Right ventricle myocardium inferior (tissue), 1 donor: ENCODE measurements at regions not wholly inside any gene's neighbourhood (a gene's known extent, or its start where the extent isn't known, plus 50 kb on each side); places are given as distances from the start of the nearest gene placed in this dataset.

Experiments
- ATAC-seq: fragments of 200-7000 bp; cut with Tn5 transposase; one replicate; pipeline ENCODE4 v1.9.1; 2020; ENCODE audit warnings: mild to moderate bottlenecking, moderate library complexity
- DNase-seq: peaks from one replicate; pipeline ENCODE4 v3.0.0; 2021; ENCODE audit errors: missing footprints
- intact Hi-C: fragments of 100-400 bp; cut with DNase I; formaldehyde crosslinking; loops from one replicate; pipeline ENCODE4 v1.11.0; 2022
- donor health status: DM: no; HTN: yes; CAD: no; lungs with severe emphysema.

- intact Hi-C loops: loop anchor here (2.0 kb wide), 1 partner anchor 204 kb away; no protein-coding TSS in a partner anchor
Measured at GRCh38 chr9:99358668-99359067, 136.6 kb downstream of the SEC61B start.

GRCh38 chr9:99359336-99359735, 137.3 kb downstream of the SEC61B start:
- DNase-seq (no peak), ATAC-seq (no peak)
- intact Hi-C loops: loop anchor here (2.0 kb wide), 1 partner anchor 203 kb away; no protein-coding TSS in a partner anchor

More at GRCh38 chr9:99358668-99359067, 136.6 kb downstream of the SEC61B start:
- peak; percentile 64 for ATAC-seq
- DNase-seq: no peak

DNA sequence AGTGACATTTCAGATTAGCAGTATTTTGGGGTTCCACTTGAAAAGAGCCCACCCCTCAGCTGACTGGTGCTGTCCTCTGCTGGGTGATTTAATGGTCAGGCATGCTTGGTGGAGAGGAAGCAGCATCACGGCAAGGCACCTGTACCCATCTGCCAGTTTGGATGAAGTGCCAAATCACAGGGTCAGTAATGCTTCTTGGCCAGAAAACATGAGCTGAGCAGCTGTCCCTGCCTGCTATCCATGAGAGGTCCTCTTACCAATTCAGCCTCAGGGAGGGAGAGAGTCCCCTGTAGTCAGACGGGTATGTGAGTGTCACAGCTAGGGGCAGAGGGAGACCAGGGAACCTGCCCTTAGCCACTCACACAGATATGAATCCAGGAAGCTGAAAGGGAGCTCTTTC, 137.9 kb downstream of the SEC61B start:
- no peak for DNase-seq
- ATAC-seq: no peak
- intact Hi-C loops: no loop called here

DNA sequence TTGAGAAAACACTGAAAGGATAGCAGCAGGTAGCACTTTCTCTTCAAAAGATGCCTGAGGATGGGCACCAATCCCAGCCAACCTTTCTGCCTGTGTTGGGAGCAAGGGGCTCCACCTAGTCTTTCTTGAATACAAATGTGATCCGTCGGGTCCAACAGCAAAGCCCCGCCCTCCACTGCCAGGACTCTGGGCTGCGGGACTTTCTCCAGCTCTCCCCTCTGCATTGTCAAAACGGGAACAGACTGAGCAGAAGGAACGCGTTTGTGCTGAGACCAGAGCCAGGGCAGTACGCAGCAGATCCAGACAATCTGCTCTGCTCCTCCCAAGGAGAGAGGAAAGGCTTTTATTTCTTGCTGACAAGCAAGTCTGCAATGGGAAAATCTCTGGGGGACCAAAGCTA, 139.7 kb downstream of the SEC61B start:
- no peak for ATAC-seq
- intact Hi-C loops: no loop called here
- DNase-seq: no peak

DNA sequence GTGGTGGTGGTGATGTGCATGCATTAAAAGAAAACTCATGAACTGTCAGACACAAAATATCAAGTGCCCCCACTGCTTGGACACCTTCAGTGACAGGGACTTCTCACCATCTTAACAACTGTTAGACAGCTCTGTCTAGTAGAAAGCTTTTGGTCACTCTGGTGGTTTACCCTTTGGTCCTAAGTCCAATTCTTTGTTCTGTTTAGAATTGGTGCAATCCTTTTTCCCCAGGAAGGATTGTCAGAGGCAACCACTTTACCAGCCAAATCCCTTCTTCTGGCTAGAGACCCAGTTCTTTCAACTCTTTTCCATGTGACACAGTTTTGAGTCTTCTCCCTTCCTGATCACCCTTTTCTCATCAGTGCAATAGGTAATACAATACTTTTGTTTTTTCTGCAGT, 140.2 kb downstream of the SEC61B start:
- no peak for ATAC-seq

GRCh38 chr9:99363509-99363908, 141.4 kb downstream of the SEC61B start:
- ATAC-seq (no peak), DNase-seq (no peak)
- intact Hi-C loops: no loop called here

More for the DNA sequence above, 140.2 kb downstream of the SEC61B start:
- DNase-seq: no peak
- intact Hi-C loops: no loop called here

GRCh38 chr9:99365233-99365980, 143.3 kb downstream of the SEC61B start:
- no peak for ATAC-seq
- intact Hi-C loops: no loop called here
- no peak for DNase-seq

DNA sequence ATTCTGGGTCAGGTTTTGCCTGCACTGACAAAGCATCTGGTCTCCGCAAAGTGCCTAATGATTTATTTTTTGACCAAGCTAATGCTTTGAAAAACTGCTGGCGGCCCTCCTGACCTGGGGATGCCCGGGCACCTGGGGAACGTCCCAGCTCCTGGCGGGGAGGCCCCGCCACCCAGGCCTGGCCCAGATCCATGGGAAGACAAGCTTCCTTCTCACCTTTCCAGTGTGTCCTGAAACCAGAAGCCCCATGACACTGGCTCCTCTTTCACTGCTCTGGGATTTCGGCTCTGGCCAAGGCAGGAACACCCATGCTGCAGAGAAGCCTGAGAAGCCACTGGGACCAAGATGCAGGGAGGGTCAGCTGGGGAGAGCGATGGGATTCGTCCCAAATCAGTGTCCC, 144.1 kb downstream of the SEC61B start:
- ATAC-seq (no peak), DNase-seq (no peak)
- intact Hi-C loops: no loop called here

DNA sequence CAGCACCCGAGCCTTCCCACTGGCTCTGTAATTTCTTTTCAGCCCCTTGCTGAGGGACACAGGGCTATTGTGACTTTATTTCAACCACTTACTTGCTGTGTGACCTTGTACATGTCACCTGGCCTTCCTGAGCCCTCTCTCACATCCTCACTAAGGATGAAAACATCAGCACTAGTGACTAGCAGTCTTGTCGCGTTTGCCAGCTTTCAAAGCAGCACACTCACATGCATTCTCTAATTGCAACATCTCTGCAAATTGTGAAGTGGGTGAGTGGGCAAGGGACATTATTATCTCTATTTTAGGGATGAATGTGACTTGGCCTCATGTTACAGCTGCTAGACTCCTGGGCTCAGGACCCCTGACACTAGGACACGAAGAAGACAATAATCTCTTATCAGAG, 144.5 kb downstream of the SEC61B start:
- no peak for ATAC-seq
- intact Hi-C loops: no loop called here
- DNase-seq: no peak

DNA sequence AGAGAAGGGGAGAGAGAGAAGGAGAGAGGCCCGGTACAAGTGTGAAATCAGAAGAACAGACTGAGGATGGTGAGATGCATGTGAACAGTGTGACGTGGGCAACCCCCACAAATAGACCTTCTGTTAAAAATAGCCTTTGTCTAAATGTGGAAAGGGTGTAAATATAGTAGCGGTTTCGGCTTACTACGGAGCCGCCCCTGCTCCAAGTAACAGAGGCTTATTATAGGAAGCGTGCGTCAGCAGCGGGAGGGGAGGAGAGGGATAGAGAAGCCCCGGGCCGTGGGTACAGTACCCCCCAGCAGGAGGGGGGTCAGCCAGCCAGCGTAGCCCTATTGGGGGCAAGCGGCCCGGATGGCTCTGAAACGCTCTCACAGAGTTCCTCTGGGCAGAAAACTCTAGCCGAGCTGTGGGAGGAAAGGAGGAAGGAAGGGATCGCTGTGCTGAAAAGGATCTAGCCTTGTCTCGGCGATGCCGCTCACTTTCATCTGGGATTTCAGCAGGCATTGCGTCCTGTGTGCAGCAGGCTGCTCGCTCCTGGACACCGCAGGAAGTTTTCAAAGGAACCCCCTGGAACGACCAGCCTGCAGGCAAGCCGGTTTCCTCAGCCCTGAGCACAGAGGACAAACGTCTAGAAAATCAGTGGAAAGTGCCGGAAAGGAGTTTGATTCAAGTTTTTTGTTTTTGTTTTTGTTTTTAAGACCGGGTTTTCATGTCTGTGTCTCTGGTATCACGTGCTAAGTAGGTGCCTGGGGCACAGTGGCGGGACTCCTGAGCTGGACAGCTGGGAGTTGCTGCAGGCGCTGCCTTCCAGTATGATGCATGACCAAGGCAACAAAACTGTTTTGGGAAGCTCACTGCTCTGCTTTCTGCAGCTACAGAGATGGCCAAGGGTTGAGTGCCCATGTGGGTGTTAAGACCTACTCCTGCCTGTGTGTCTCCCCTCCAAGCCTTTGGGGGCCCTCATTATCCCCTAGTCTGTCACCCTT, 146.6 kb downstream of the SEC61B start:
- peak; percentile 94 for ATAC-seq
- no peak for DNase-seq
- intact Hi-C loops: no loop called here

GRCh38 chr9:99369327-99369722, 147.2 kb downstream of the SEC61B start:
- intact Hi-C loops: no loop called here
- no peak for DNase-seq
- ATAC-seq: no peak

GRCh38 chr9:99370376-99370775, 148.3 kb downstream of the SEC61B start:
- intact Hi-C loops: no loop called here
- ATAC-seq (no peak), DNase-seq (no peak)

GRCh38 chr9:99371376-99371775, 149.3 kb downstream of the SEC61B start:
- intact Hi-C loops: no loop called here
- no peak for ATAC-seq
- no peak for DNase-seq

GRCh38 chr9:99373912-99374311, 151.8 kb downstream of the SEC61B start:
- DNase-seq (no peak), ATAC-seq (no peak)
- intact Hi-C loops: no loop called here

GRCh38 chr9:99374793-99375192, 152.7 kb downstream of the SEC61B start:
- intact Hi-C loops: no loop called here
- no peak for DNase-seq
- ATAC-seq: no peak

DNA sequence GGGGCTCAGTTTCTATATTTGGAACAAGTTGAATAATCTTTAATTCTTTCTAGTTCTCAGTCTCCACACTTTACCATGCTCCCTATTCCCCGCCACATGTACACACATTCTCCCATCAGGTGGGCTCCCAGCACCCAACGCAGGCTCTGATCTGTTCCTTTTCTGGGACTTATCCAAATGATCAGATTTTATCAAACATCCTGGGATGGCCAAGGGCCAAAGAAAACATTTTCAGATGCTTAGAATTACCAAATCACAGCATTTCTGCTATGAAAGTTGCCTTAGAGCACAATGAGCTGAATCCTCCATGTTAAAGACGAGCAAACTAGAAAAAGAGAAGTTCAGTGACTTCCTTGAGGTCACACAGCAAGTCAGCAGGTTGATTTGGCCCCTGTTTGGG, 153.4 kb downstream of the SEC61B start:
- ATAC-seq: no peak
- no peak for DNase-seq
- intact Hi-C loops: no loop called here

- DNase-seq (no peak), ATAC-seq (no peak)
- intact Hi-C loops: no loop called here
Measured at GRCh38 chr9:99377790-99378775, 156.0 kb downstream of the SEC61B start.

DNA sequence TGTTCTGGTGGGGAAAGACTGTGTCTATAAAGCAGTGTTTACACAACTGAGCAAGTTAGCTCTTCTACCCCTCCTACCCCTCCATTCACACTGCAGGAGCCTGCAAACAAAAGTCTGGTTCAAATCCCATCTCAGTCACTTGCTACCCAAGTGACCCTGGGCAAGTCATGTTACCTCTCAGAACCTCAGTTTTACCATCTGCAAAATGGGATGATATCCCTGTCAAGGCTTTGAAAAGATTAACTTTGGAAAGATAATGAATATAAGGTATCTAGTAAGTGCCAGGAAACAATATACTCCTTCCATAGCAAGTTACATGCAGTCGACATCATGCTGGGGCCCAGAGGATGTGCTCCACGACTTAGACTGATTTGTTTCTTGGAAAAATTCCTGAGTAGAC, 161.5 kb downstream of the SEC61B start:
- intact Hi-C loops: no loop called here

GRCh38 chr9:99385215-99385614, 163.1 kb downstream of the SEC61B start:
- intact Hi-C loops: no loop called here
- no peak for ATAC-seq
- DNase-seq: no peak

More for the DNA sequence above, 161.5 kb downstream of the SEC61B start:
- ATAC-seq (no peak), DNase-seq (no peak)
